HCT116 (cell line): ENCODE measurements at regions not wholly inside any gene's neighbourhood (a gene's known extent, or its start where the extent isn't known, plus 50 kb on each side); places are given as distances from the start of the nearest gene placed in this dataset.
A peak's percentile ranks its signal among the peaks of the same experiment; 100 is the strongest.

ENCODE experiments used
- ATAC-seq: fragments of 200-7000 bp; cut with Tn5 transposase; 2 replicates; pipeline ENCODE4 v1.9.1; 2020; ENCODE audit warnings: mild to moderate bottlenecking, moderate library complexity
- BruUV-seq: library from RNA; stranded (reverse); fragments of 400-500 nt; replicated peaks from 2 replicates; lab custom pipeline; 2021; lab: Mats Ljungman, UMichigan
- CTCF ChIA-PET: fragments of 300-600 bp; sonication (Branson Sonifier 250); formaldehyde crosslinking; loops from one replicate; lab custom pipeline; 2021; ENCODE audit warnings: antibody characterized with exemption; lab: Charles Lee
- POLR2A ChIA-PET: fragments of 300-600, 350-600 bp; sonication (Branson Sonifier 250); formaldehyde crosslinking; loops from one replicate; lab custom pipeline; 2021; ENCODE audit warnings: antibody characterized with exemption; lab: Charles Lee
- RAD21 ChIA-PET, 2 experiments: fragments of 300-600 bp; sonication (Branson Sonifier 250); formaldehyde crosslinking; loops; one replicate each; lab custom pipeline; 2023; ENCODE audit warnings: low total read pairs in 2 of 2; ENCODE audit not compliant: uncharacterized antibody in 2 of 2, unreplicated experiment in 2 of 2, low non-redundant PET in 1 of 2; lab: Charles Lee
- DNase-seq: peaks from one replicate; pipeline ENCODE4 v3.0.0-alpha.2; 2010; ENCODE audit warnings: low read depth, low spot score
- H2AFZ ChIP-seq: fragments of 200-600 bp; shearing (Covaris generic), sonication (generic); 2 replicates; pipeline ENCODE4 v1.6.1; 2017; ENCODE audit warnings: low read depth, mixed run types, mixed read lengths, antibody characterized with exemption, low read length; ENCODE audit not compliant: poor library complexity, severe bottlenecking
- H3K27ac ChIP-seq: 2 replicates; pipeline ENCODE4 v1.5.1; 2012; ENCODE audit warnings: low read depth, low read length
- H3K27me3 ChIP-seq: fragments of 200-600 bp; sonication (generic); 2 replicates; pipeline ENCODE4 v1.6.1; 2016; ENCODE audit warnings: mixed run types, low read length, mixed read lengths; ENCODE audit not compliant: insufficient read depth
- H3K36me3 ChIP-seq, 2 experiments: fragments of 200-500 bp in 1 of 2; fragments of 200-600 bp in 1 of 2; sonication (Bioruptor generic) in 1 of 2; sonication (generic) in 1 of 2; 2 replicates each; pipeline versions ENCODE4 v1.5.1 to v1.6.1; 2014 to 2016; ENCODE audit warnings: low read length in 2 of 2, inconsistent platforms in 1 of 2, mixed read lengths in 1 of 2, mixed run types in 1 of 2; ENCODE audit not compliant: insufficient read depth in 2 of 2, control insufficient read depth in 1 of 2
- H3K4me1 ChIP-seq, 2 experiments: fragments of 200-600 bp in 1 of 2; sonication (generic) in 1 of 2; 2 replicates each; pipeline versions ENCODE4 v1.5.1 to v1.6.1; 2012 to 2017; ENCODE audit warnings: low read length in 2 of 2, inconsistent platforms in 1 of 2, mild to moderate bottlenecking in 1 of 2, mixed read lengths in 1 of 2, mixed run types in 1 of 2, moderate library complexity in 1 of 2; ENCODE audit not compliant: insufficient read depth in 2 of 2, control insufficient read depth in 1 of 2
- H3K4me2 ChIP-seq: fragments of 200-600 bp; sonication (generic); 2 replicates; pipeline ENCODE4 v1.6.1; 2017; ENCODE audit warnings: mixed run types, low read length, mixed read lengths
- H3K4me3 ChIP-seq, 2 experiments: fragments of 200-600 bp in 1 of 2; sonication (generic) in 1 of 2; replicated peaks in 1 of 2; 2 replicates each; pipeline ENCODE4 v1.5.1; 2011 to 2016; ENCODE audit warnings: low read length in 2 of 2, control low read depth in 1 of 2, low read depth in 1 of 2, mild to moderate bottlenecking in 1 of 2, mixed read lengths in 1 of 2, mixed run types in 1 of 2
- H3K79me2 ChIP-seq: fragments of 200-600 bp; sonication (generic); 2 replicates; pipeline ENCODE4 v1.6.1; 2017; ENCODE audit warnings: mild to moderate bottlenecking, mixed run types, low read length, moderate library complexity, mixed read lengths; ENCODE audit not compliant: insufficient read depth
- H3K9ac ChIP-seq: fragments of 200-600 bp; sonication (generic); 2 replicates; pipeline ENCODE4 v1.6.1; 2016; ENCODE audit warnings: low read length, mixed read lengths
- H3K9me2 ChIP-seq: fragments of 200-600 bp; sonication (generic), shearing (Covaris generic); 2 replicates; pipeline ENCODE4 v1.6.1; 2017; ENCODE audit warnings: mixed run types, mild to moderate bottlenecking, moderate library complexity; ENCODE audit not compliant: insufficient read depth
- H3K9me3 ChIP-seq, 2 experiments: fragments of 200-500 bp in 1 of 2; fragments of 200-600 bp in 1 of 2; sonication (Bioruptor generic) in 1 of 2; sonication (generic) in 1 of 2; 2 replicates each; pipeline ENCODE4 v1.6.1; 2014 to 2017; ENCODE audit warnings: low read length in 2 of 2, mixed read lengths in 2 of 2, inconsistent platforms in 1 of 2, low read depth in 1 of 2, mild to moderate bottlenecking in 1 of 2, mixed run types in 1 of 2, moderate library complexity in 1 of 2; ENCODE audit not compliant: control insufficient read depth in 1 of 2, insufficient read depth in 1 of 2
- H4K20me1 ChIP-seq: fragments of 200-600 bp; sonication (generic), shearing (Covaris generic); 2 replicates; pipeline ENCODE4 v1.6.1; 2017; ENCODE audit warnings: mixed run types, mild to moderate bottlenecking, moderate library complexity; ENCODE audit not compliant: insufficient read depth
- CEBPB ChIP-seq: IDR thresholded peaks from 2 replicates; pipeline ENCODE4 v1.6.1; 2012; ENCODE audit warnings: low read depth
- EGR1 ChIP-seq: IDR thresholded peaks from 2 replicates; pipeline ENCODE4 v1.6.1; 2012; ENCODE audit warnings: low read depth
- EZH2phosphoT487 ChIP-seq: fragments of 200-600 bp; IDR thresholded peaks from 2 replicates; pipeline ENCODE4 v1.6.1; 2018; ENCODE audit warnings: antibody characterized with exemption, borderline replicate concordance
- FOSL1 ChIP-seq: IDR thresholded peaks from 2 replicates; pipeline ENCODE4 v1.6.1; 2012; ENCODE audit warnings: low read depth
- POLR2AphosphoS5 ChIP-seq: IDR thresholded peaks from 2 replicates; pipeline ENCODE4 v1.6.1; 2011; ENCODE audit warnings: mild to moderate bottlenecking, low read depth, low read length, moderate library complexity
- SRF ChIP-seq: IDR thresholded peaks from 2 replicates; pipeline ENCODE4 v1.6.1; 2012; ENCODE audit warnings: low read depth
- YY1 ChIP-seq: IDR thresholded peaks from 2 replicates; pipeline ENCODE4 v1.6.1; 2011; ENCODE audit warnings: low read length, low read depth, moderate library complexity, mild to moderate bottlenecking; ENCODE audit not compliant: insufficient replicate concordance; ENCODE audit errors: extremely low read depth
- ZBTB33 ChIP-seq: IDR thresholded peaks from 2 replicates; pipeline ENCODE4 v1.6.1; 2011; ENCODE audit warnings: mild to moderate bottlenecking, low read length, moderate library complexity; ENCODE audit not compliant: insufficient replicate concordance; ENCODE audit errors: extremely low read depth
- ZNF274 ChIP-seq: fragments of 200-500 bp; sonication (Bioruptor generic); IDR thresholded peaks from 2 replicates; pipeline ENCODE4 v1.6.1; 2014; ENCODE audit warnings: mild to moderate bottlenecking, low read depth, low read length, inconsistent platforms
- intact Hi-C: fragments of 100-400 bp; cut with micrococcal nuclease; formaldehyde crosslinking; loops from 2 replicates; pipeline ENCODE4 v1.10.0; 2022
- TF ChIP-seq, protein P1 (sequence below): IDR thresholded peaks from 2 replicates; pipeline ENCODE4 v1.6.1; 2012

DNA sequence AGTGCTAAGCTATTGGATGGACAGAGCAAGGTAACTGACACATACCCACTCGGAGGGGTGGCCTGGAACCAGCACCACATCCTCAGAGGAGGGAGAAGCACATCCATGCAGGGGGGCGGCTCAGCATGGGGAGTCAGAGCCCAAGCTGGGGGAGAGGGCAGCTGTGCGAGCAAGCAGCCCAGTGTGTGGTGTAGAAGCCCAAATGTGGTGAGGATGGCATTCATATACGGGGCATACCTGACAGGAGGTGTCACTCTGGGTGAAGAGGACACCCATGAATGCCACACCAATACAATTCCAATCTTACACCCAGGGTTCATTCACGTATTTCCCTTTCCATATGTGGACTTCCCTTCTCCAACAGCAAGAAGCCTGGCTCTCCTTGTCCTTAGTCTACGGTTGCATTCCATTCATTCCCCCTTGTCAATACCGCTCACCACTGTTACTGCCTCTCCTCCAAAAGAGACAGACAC is 58.7 kb upstream of the ACAN start:
- Histone ChIP-seq H3K79me2 (no peaks in the 10 kb centered on the region), H3K27me3 (peaks cover 18% of the 10 kb centered on the region), H3K36me3 (no peaks in the 10 kb centered on the region), H3K9me3 (no peaks in the 10 kb centered on the region), H3K4me2 (no peak overlapping the region), H3K4me1 (no peaks in the 10 kb centered on the region), H2AFZ (no peak overlapping the region), H3K27ac (no peak overlapping the region), H4K20me1 (no peaks in the 10 kb centered on the region), H3K9me2 (no peaks in the 10 kb centered on the region), H3K4me3 (no peak overlapping the region), H3K9ac (no peak overlapping the region)
- intact Hi-C loops, result no loop called here
- ChIA-PET POLR2A (no interaction called here), RAD21 (no interaction called here), CTCF (no interaction called here)
- no peak for TF ChIP-seq ZBTB33
- no peak for TF ChIP-seq EGR1
- TF ChIP-seq ZNF274, result no peak
- no peak for TF ChIP-seq FOSL1
- no peak for TF ChIP-seq POLR2AphosphoS5
- no peak for TF ChIP-seq YY1
- TF ChIP-seq SRF, result no peak
- TF ChIP-seq CEBPB, result no peak
- TF ChIP-seq EZH2phosphoT487, result no peak
- TF ChIP-seq, protein P1, sequence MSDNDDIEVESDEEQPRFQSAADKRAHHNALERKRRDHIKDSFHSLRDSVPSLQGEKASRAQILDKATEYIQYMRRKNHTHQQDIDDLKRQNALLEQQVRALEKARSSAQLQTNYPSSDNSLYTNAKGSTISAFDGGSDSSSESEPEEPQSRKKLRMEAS, result no peak
- DNase-seq, result no peak
- BruUV-seq, result no TSS peak
- ATAC-seq, result peak; percentile 34; the same call in 1 of the 2 replicates
